GM23338 (cell line): ENCODE measurements at regions not wholly inside any gene's neighbourhood (a gene's known extent, or its start where the extent isn't known, plus 50 kb on each side); places are given as distances from the start of the nearest gene placed in this dataset.

Experiments used
- CREB1 ChIP-seq: fragments of 250-450 bp; sonication (Bioruptor Pico); IDR thresholded peaks from 2 replicates; pipeline ENCODE4 v1.5.0; 2020; ENCODE audit warnings: low read depth, mild to moderate bottlenecking, moderate library complexity
- EZH2 ChIP-seq: fragments of 200-600 bp; sonication (generic); IDR thresholded peaks from one replicate; pipeline ENCODE4 v1.8.0; 2017; ENCODE audit warnings: antibody characterized with exemption, mild to moderate bottlenecking, low read depth; ENCODE audit not compliant: unreplicated experiment
- EZH2phosphoT487 ChIP-seq: fragments of 200-600 bp; sonication (generic); IDR thresholded peaks from one replicate; pipeline ENCODE4 v1.8.1; 2018; ENCODE audit warnings: antibody characterized with exemption; ENCODE audit not compliant: unreplicated experiment
- JUNB ChIP-seq: IDR thresholded peaks from one replicate; pipeline ENCODE4 v1.6.1; 2016; ENCODE audit warnings: antibody characterized with exemption; ENCODE audit not compliant: unreplicated experiment
- POLR2AphosphoS5 ChIP-seq: IDR thresholded peaks from 2 replicates; pipeline ENCODE4 v1.6.1; 2016; ENCODE audit warnings: antibody characterized with exemption, low read depth
- TF ChIP-seq, protein P1 (sequence below), 2 experiments: fragments of 200-600 bp in 1 of 2; sonication (generic) in 1 of 2; conservative IDR thresholded peaks; 2 replicates each; pipeline versions ENCODE4 v1.5.1 to v1.6.1; 2016 to 2017; ENCODE audit warnings: antibody characterized with exemption in 2 of 2, low read depth in 2 of 2, mild to moderate bottlenecking in 2 of 2, moderate library complexity in 1 of 2
- TF ChIP-seq, protein P2 (sequence below): IDR thresholded peaks from 2 replicates; pipeline ENCODE4 v1.6.1; 2016; ENCODE audit warnings: antibody characterized with exemption

- TF ChIP-seq JUNB: no peak
- TF ChIP-seq, protein P1, sequence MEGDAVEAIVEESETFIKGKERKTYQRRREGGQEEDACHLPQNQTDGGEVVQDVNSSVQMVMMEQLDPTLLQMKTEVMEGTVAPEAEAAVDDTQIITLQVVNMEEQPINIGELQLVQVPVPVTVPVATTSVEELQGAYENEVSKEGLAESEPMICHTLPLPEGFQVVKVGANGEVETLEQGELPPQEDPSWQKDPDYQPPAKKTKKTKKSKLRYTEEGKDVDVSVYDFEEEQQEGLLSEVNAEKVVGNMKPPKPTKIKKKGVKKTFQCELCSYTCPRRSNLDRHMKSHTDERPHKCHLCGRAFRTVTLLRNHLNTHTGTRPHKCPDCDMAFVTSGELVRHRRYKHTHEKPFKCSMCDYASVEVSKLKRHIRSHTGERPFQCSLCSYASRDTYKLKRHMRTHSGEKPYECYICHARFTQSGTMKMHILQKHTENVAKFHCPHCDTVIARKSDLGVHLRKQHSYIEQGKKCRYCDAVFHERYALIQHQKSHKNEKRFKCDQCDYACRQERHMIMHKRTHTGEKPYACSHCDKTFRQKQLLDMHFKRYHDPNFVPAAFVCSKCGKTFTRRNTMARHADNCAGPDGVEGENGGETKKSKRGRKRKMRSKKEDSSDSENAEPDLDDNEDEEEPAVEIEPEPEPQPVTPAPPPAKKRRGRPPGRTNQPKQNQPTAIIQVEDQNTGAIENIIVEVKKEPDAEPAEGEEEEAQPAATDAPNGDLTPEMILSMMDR (conservative IDR thresholded peaks at IDR 0.05; ENCODE audit: low read depth in 2 of 2): no peak
- TF ChIP-seq EZH2: no peak
- no peak for TF ChIP-seq POLR2AphosphoS5
- TF ChIP-seq CREB1 (CRISPR knock-in tag): no peak
- no peak for TF ChIP-seq EZH2phosphoT487
- TF ChIP-seq, protein P2, sequence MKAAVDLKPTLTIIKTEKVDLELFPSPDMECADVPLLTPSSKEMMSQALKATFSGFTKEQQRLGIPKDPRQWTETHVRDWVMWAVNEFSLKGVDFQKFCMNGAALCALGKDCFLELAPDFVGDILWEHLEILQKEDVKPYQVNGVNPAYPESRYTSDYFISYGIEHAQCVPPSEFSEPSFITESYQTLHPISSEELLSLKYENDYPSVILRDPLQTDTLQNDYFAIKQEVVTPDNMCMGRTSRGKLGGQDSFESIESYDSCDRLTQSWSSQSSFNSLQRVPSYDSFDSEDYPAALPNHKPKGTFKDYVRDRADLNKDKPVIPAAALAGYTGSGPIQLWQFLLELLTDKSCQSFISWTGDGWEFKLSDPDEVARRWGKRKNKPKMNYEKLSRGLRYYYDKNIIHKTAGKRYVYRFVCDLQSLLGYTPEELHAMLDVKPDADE: no peak
These were observed 342.6 kb downstream of the DTHD1 start for GRCh38 chr4:36624030-36624429.
